ENCODE measurements at regions not wholly inside any gene's neighbourhood (a gene's known extent, or its start where the extent isn't known, plus 50 kb on each side); places are given as distances from the start of the nearest gene placed in this dataset.
A peak's percentile ranks its signal among the peaks of the same experiment; 100 is the strongest.

DNA sequence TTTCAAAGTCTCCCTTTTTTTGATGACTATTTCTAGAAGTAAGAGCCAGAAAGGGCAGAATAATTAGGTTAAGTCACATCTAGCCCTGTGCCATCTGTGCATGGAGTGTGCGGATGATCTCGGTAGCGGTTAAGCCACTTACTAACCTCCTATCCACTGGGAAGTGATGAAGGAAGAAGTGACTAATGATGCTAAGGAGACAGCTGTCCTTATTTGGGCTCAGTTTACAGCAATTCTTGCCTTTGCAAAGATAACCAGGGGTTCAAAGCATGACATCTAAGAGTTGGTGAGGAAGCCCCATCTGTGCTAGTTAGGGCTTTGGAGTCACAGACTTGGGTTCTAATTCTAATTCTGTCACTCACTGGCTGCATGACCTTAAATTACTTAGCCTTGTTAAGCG is 62.4 kb upstream of the RREB1 start:
- FAIRE-seq = no peak
- DNase-seq (ENCODE audit: insufficient read length) = no peak
- no peak for TF ChIP-seq POLR2A (IDR thresholded peaks at IDR 0.05; ENCODE audit: low read depth, low read length)
- no peak for TF ChIP-seq TAF1 (IDR thresholded peaks at IDR 0.05; ENCODE audit: borderline replicate concordance, low read depth, low read length)
- no peak for TF ChIP-seq POLR2AphosphoS5 (IDR thresholded peaks at IDR 0.05; ENCODE audit: low read depth, low read length)

DNA sequence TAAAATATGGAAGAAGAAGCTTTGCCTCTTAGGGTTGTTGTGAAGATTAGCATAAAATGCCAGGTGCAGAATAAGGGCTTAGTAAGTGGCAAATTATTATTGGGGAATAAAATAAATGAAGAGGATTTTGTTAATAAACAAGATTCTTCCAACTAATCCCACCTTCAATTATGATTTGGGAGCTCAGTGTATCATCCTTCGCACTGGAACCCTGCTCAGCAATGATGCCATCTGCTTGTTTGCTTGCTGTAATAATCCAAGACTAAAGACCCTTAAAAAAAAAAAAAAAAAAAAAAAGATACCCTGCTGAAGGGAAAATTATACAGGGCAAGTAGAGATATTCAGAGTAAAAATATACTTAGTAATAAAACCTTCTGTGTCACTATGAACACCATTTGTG is 62.0 kb upstream of the RREB1 start:
- FAIRE-seq (no peak), DNase-seq (ENCODE audit: insufficient read length) (no peak)
- TF ChIP-seq POLR2AphosphoS5 (IDR thresholded peaks at IDR 0.05; ENCODE audit: low read depth, low read length) (no peak), POLR2A (IDR thresholded peaks at IDR 0.05; ENCODE audit: low read depth, low read length) (no peak), TAF1 (IDR thresholded peaks at IDR 0.05; ENCODE audit: borderline replicate concordance, low read depth, low read length) (no peak)

DNA sequence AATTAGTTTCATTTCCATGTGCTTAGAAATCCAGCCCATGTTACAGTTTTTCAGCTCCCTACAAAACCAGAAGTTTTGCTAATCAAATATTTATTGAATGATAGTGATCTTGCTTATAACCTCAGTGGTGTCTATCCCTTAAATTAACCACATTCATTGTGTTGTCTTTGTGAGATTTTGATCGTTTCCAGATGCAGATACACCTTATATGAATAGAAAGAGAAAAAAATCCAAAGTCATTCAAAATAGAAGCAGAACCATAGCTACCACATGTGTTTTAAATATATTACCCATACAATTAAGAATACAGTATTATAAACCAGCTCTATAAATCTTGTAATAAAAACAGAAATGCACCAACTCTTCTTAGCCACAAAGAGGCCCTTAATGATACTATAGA is 60.6 kb upstream of the RREB1 start:
- DNase-seq (ENCODE audit: insufficient read length) (no peak), FAIRE-seq (no peak)
- TF ChIP-seq POLR2AphosphoS5 (IDR thresholded peaks at IDR 0.05; ENCODE audit: low read depth, low read length) = no peak

DNA sequence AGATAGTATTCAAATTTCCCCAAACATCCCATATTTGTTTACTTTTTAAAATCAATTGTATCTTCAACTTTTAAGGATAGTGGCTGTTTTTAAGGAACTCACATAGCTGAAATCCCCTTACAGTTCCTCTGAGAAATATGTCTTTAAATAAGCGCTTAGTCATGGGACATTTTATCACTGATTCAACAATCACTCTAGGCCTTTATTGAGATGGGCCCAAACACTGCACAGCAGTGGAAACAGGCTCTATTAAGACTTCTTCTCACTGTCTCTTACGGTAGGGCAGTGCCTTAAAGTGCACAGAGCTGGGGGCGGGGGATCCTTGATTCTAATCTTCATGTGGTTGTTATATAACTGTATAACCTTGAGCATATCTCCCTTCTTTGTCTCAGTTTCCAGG is 59.8 kb upstream of the RREB1 start:
- DNase-seq (ENCODE audit: insufficient read length) (no peak), FAIRE-seq (no peak)

DNA sequence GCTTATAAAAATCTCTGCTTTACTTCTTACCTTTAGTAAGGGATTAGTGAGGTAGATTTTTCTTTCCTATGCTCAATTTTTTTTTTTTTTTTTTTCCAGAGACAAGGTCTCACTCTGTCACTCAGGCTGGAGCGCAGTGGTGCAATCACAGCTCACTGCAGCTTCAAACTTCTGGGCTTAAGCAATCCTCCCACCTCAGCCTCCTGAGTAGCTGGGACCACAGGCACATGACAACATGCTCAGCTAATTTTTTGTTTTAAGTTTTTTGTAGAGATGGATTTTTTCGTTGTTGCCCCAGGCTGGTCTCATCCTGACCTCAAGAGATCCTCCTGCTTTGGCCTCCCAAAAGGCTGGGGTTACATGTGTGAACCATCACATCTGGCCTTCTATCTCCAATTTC is 58.9 kb upstream of the RREB1 start:
- no peak for TF ChIP-seq POLR2AphosphoS5 (IDR thresholded peaks at IDR 0.05; ENCODE audit: low read depth, low read length)
- TF ChIP-seq POLR2A (IDR thresholded peaks at IDR 0.05; ENCODE audit: low read depth, low read length) = no peak
- no peak for TF ChIP-seq TAF1 (IDR thresholded peaks at IDR 0.05; ENCODE audit: borderline replicate concordance, low read depth, low read length)
- no peak for DNase-seq (ENCODE audit: insufficient read length)
- FAIRE-seq = no peak

More for the DNA sequence above, 59.8 kb upstream of the RREB1 start:
- TF ChIP-seq POLR2A (IDR thresholded peaks at IDR 0.05; ENCODE audit: low read depth, low read length) (no peak), TAF1 (IDR thresholded peaks at IDR 0.05; ENCODE audit: borderline replicate concordance, low read depth, low read length) (no peak), POLR2AphosphoS5 (IDR thresholded peaks at IDR 0.05; ENCODE audit: low read depth, low read length) (no peak)

DNA sequence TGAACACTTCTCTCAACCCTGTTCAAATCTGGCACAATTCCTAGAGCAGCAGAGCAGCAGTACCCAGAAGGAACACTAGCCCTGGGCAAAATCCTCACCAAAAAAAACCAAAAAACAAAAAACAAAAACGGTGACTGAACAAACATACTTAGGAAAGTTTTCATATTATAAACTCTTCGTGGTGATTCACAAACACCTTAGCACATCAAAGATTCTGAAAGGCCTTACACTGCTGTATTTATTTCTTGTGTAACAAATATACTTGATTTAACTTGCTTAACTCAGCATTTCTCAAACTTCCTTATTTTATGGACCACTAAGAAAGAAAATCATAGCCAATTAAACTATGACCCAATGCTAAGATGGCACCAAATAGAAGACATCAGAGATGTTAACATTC is 57.8 kb upstream of the RREB1 start:
- no peak for FAIRE-seq
- no peak for TF ChIP-seq POLR2AphosphoS5 (IDR thresholded peaks at IDR 0.05; ENCODE audit: low read depth, low read length)
- no peak for TF ChIP-seq TAF1 (IDR thresholded peaks at IDR 0.05; ENCODE audit: borderline replicate concordance, low read depth, low read length)
- no peak for TF ChIP-seq POLR2A (IDR thresholded peaks at IDR 0.05; ENCODE audit: low read depth, low read length)
- no peak for DNase-seq (ENCODE audit: insufficient read length)

DNA sequence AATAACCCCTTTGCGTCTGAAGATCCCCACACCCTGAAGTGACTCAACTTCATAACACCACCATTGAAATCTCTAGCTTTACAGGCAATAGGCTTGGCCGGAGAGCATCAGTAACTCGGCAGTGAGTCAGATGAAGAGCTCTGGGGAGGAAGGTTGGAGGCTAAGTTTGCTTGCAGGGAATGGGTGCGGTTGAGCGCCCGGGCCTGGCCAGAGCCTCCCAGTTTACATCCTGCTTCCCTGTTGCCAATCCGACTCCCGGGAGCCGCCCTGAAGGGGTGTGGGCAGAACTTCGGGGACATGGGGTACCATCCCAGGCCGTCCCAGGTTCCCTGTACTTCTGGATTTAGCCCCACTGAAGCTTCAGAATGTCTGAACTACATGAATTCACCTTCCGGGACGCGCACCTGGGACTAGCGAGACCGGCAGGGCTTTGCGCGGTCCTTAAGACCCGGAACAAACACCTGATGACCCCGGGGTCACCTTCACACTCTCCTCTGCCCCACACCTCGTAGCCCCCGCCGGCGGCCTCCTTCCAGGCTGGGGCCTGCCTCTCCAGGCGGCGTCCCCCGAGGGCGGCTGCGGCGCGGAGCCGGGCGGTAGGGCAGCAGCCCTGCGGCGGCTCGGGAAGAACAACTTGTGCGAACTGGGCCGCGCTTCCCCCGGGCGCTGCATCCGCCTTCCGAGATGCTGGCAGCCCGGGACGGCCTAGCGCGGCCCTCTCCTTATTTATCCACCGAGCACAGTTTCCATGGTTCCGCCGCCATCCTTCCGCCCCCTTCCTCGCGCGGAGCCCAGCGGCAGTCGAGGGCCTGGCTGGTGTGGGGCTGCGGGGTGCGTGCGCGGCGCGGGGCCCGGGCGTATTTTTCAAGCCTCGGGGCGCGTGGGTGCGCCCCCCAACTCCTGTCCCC is 56.6 kb upstream of the RREB1 start:
- TF ChIP-seq TAF1 (IDR thresholded peaks at IDR 0.05; ENCODE audit: borderline replicate concordance, low read depth, low read length) (no peak), POLR2A (IDR thresholded peaks at IDR 0.05; ENCODE audit: low read depth, low read length) (no peak), POLR2AphosphoS5 (IDR thresholded peaks at IDR 0.05; ENCODE audit: low read depth, low read length) (no peak)
- FAIRE-seq (peak; percentile 62), DNase-seq (ENCODE audit: insufficient read length) (peak; percentile 46)

DNA sequence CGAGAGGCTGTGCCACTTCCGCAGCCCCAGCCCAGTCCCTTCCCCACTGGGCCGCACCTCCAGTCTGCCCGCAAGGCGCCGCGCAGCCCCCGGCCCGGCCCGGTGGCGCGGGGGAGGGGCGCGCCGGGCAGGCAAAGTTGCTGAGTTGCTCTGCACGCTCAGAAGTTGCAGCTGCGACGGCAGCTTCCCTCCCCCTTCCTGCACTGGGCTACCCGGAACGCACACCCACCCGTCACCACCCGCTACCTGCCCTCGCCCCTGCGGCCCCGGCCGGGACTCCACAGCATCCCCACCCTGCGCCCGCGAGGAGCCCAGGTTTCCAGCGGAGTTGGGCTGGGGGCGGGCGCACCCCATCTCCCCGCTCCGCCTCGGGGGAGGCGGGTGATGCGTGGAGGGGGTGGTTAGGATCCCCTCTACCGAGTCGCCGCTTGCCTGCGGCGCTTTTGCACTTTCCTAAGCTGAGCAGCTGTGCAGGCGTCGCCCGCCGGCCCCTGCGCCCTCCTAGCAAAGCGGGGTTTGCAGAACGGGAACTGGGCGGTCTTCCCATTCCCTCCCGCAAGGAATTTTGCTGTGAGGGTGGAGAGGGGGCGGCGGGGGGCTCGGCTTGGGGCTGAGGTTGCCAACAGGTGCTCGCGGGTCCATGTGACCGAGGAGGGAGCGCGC is 55.9 kb upstream of the RREB1 start:
- TF ChIP-seq TAF1 (IDR thresholded peaks at IDR 0.05; ENCODE audit: borderline replicate concordance, low read depth, low read length) (peak; percentile 29; the same call in 1 of the 2 replicates), POLR2A (IDR thresholded peaks at IDR 0.05; ENCODE audit: low read depth, low read length) (peak; percentile 19; the same call in 1 of the 2 replicates), POLR2AphosphoS5 (IDR thresholded peaks at IDR 0.05; ENCODE audit: low read depth, low read length) (no peak)
- FAIRE-seq (peak; percentile 96), DNase-seq (ENCODE audit: insufficient read length) (peak; percentile 62)

DNA sequence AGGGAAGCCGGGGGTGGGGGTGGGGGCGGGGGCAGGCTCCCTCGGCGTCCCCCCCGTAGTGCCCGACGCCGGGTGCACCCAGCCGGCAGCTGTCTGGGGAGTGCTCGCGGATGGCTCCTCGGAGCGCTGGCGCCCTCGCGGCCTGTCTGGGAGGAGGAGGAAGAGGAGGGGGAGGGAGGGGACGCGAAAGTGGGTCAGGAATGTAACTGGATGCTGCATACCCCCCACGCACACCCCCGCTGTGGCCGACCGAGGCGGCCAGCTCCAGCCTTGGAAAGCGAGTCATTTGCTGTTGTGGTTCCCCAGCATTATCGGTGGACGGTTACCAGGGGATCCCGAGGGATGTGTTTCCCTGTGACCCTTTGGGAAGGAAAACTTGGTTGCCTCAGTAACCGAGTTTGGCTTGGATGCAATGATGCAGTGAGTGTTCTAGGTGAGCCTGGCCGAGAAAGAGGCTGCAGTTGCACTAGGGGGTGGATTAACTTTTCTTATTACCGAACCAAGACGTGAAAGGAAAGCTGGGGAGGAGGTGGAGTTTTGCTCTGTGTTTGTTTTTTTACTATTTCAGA is 55.2 kb upstream of the RREB1 start:
- DNase-seq (ENCODE audit: insufficient read length) (peak; percentile 39), FAIRE-seq (peak; percentile 54)
- TF ChIP-seq TAF1 (IDR thresholded peaks at IDR 0.05; ENCODE audit: borderline replicate concordance, low read depth, low read length) = no peak
- TF ChIP-seq POLR2A (IDR thresholded peaks at IDR 0.05; ENCODE audit: low read depth, low read length) = no peak
- no peak for TF ChIP-seq POLR2AphosphoS5 (IDR thresholded peaks at IDR 0.05; ENCODE audit: low read depth, low read length)

DNA sequence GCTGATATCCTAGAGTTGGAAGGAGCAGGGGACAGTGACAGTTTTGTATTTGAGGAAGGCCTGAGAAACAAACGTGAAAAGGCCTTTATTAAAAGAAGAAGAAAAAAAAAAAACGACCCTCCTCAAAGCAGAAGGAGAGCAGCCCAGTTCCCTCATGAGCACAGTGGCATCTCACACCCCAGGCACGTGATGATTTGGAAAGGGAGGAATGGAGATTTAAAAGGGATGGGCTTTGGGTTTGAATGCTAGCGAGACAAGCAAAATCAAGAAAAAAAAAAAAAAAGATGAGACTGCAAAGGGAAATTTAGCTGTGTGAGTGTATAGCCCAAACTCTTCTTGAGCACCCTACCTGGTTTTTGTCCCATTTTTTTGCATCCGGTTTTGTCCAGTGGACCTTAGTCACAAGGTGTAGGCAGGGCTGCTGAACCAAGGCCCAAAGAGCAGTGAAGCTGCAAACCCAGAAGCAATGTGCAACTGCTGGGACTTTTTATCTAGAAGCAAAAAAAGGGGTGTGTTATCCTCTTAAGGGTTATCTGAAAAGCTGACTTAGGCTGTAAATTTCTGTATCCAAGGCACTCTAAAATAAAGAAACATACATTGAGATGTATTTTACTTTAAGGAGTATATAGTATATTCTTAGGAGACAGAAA is 54.5 kb upstream of the RREB1 start:
- DNase-seq (ENCODE audit: insufficient read length) (no peak), FAIRE-seq (no peak)
- no peak for TF ChIP-seq TAF1 (IDR thresholded peaks at IDR 0.05; ENCODE audit: borderline replicate concordance, low read depth, low read length)

All from GM12892 (cell line).